Cardiac fibroblast (primary cell): ENCODE measurements at regions not wholly inside any gene's neighbourhood (a gene's known extent, or its start where the extent isn't known, plus 50 kb on each side); places are given as distances from the start of the nearest gene placed in this dataset.
"Not testable (repeated sequence)": the region's sequence is repeated elsewhere in the genome, so short reads cannot be mapped to it uniquely, and the experiment has no call there.

Experiments
- DNase-seq, 2 donors: peaks; one replicate each; pipeline versions ENCODE4 v3.0.0 to v3.0.0-alpha.2; 2010; ENCODE audit warnings: low read depth in 2 of 2
- H3K4me3 ChIP-seq, 2 donors: replicated peaks in 1 of 2; 1 replicate in 1 of 2; 2 replicates in 1 of 2; pipeline ENCODE4 v1.5.1; 2011; ENCODE audit warnings: low read depth in 2 of 2, low read length in 2 of 2, mild to moderate bottlenecking in 2 of 2, moderate library complexity in 1 of 2
- TF ChIP-seq, protein P1 (sequence below): IDR thresholded peaks from one replicate; pipeline ENCODE4 v1.5.1; 2011; ENCODE audit warnings: low read depth, mild to moderate bottlenecking, low read length, inconsistent platforms

DNA sequence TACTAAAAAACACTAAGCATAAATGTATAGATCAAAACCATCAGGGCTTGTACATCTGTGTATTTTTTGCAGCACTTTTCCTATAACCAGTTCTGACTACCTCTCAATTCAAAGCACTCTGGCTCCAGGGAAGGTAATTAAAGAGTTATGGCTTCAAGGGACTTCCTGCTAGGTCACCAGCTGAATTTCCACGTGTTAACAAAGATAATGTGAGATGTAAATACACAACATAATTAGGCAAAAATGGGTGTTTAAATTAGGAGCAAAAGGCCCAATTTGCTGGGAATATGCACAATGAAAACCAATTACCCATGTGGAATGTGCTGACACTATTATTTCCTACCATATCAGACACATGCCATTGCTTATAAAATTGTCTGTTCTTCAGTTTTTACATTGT is 513.4 kb upstream of the FLRT2 start:
- TF ChIP-seq, protein P1, sequence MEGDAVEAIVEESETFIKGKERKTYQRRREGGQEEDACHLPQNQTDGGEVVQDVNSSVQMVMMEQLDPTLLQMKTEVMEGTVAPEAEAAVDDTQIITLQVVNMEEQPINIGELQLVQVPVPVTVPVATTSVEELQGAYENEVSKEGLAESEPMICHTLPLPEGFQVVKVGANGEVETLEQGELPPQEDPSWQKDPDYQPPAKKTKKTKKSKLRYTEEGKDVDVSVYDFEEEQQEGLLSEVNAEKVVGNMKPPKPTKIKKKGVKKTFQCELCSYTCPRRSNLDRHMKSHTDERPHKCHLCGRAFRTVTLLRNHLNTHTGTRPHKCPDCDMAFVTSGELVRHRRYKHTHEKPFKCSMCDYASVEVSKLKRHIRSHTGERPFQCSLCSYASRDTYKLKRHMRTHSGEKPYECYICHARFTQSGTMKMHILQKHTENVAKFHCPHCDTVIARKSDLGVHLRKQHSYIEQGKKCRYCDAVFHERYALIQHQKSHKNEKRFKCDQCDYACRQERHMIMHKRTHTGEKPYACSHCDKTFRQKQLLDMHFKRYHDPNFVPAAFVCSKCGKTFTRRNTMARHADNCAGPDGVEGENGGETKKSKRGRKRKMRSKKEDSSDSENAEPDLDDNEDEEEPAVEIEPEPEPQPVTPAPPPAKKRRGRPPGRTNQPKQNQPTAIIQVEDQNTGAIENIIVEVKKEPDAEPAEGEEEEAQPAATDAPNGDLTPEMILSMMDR: no peak
- no peak overlapping the region for H3K4me3 ChIP-seq
- no peak for DNase-seq

GRCh38 chr14:85023866-85024265 is 506.1 kb upstream of the FLRT2 start:
- not testable (repeated sequence) for DNase-seq, H3K4me3 ChIP-seq

DNA sequence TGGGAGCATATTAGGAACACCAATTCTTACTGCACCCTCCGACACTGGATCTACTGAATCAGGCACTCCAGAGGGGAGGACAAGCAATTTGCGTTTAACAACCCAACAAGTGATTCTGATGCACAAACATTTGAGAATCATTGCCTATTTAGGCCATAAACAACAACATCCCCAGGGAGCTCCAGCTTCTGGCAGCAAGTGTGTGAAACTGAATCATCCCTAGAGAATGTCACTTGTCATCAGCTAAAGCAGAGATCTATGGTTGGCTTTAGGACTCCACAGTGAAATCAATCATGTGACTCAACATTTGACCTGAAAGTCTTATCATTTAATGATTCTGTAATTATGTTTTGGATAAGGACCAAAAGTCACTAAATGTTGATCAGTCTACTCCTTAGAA is 505.0 kb upstream of the FLRT2 start:
- DNase-seq: peak in 1 of 2 donors; percentile 7
- H3K4me3 ChIP-seq: no peak overlapping the region
- TF ChIP-seq, protein P1: no peak

GRCh38 chr14:85027681-85028370 is 502.1 kb upstream of the FLRT2 start:
- no peak for DNase-seq
- no peak overlapping the region for H3K4me3 ChIP-seq
- TF ChIP-seq, protein P1: no peak

GRCh38 chr14:85037411-85037810 is 492.5 kb upstream of the FLRT2 start:
- TF ChIP-seq, protein P1: no peak
- DNase-seq: no peak
- no peak overlapping the region for H3K4me3 ChIP-seq

- DNase-seq: no peak
- TF ChIP-seq, protein P1: no peak
- H3K4me3 ChIP-seq: no peak overlapping the region
These were observed 491.2 kb upstream of the FLRT2 start for GRCh38 chr14:85038526-85039352.

DNA sequence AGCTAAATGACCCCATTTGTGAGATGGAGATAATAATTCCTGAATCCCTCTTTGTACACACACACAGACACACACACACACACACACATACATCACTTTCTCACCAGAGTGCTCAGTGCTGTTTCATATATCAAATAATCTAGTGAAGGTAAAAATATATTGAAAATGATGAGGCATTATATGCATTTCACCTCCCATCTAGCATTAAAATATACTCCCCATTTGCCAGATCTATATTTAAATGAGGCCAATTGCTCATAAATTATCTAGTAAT is 490.7 kb upstream of the FLRT2 start:
- no peak overlapping the region for H3K4me3 ChIP-seq
- DNase-seq: no peak
- TF ChIP-seq, protein P1: no peak
